ENCODE measurements at regions not wholly inside any gene's neighbourhood (a gene's known extent, or its start where the extent isn't known, plus 50 kb on each side); places are given as distances from the start of the nearest gene placed in this dataset.

DNA sequence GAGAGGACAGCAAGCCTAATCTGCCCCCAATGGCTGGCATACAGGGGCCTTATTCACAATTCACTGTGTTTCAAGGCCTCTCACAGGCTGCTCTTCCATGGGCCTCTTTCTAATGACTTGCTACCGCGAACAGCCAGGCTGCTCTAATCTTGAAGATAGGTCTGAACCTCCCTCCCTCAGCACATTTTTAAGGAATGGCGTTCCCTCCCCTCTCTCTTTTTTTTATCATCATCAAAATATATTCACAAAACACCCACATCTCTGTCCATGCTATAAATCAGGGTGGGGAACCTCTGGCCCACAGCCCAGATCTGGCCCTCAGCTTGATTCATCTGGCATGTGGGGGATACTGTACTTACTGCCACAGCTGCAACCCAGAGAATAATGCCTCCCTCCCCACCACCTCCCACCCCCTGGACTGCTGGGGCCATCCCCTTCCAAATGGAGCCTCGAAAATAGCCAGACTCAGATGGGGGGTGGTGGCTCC, 62.5 kb downstream of the PABIR2 start:
- TF ChIP-seq CTCF (IDR thresholded peaks at IDR 0.05) (no peak), POLR2A (IDR thresholded peaks at IDR 0.05) (no peak), EP300 (IDR thresholded peaks at IDR 0.05; ENCODE audit: low read depth) (no peak)
